Aorta (tissue), 5 donors: ENCODE measurements at regions not wholly inside any gene's neighbourhood (a gene's known extent, or its start where the extent isn't known, plus 50 kb on each side); places are given as distances from the start of the nearest gene placed in this dataset.
"Not testable (repeated sequence)": the region's sequence is repeated elsewhere in the genome, so short reads cannot be mapped to it uniquely, and the experiment has no call there.

Experiments
- ATAC-seq: fragments of 200-7000 bp; cut with Tn5 transposase; one replicate; pipeline ENCODE4 v1.9.1; 2022; ENCODE audit warnings: moderate library complexity; ENCODE audit not compliant: low FRiP score
- DNase-seq, 2 donors: peaks; one replicate each; pipeline ENCODE4 v3.0.0-alpha.2; 2020
- H3K27ac ChIP-seq, 2 donors: one replicate each; pipeline ENCODE4 v1.5.1; 2013; ENCODE audit warnings: low read length in 2 of 2, mild to moderate bottlenecking in 2 of 2, moderate library complexity in 2 of 2, control low read depth in 1 of 2, inconsistent platforms in 1 of 2, low read depth in 1 of 2
- H3K27me3 ChIP-seq, 2 donors: one replicate each; pipeline ENCODE4 v1.6.1; 2013; ENCODE audit warnings: control low read depth in 1 of 2, low read length in 1 of 2, mild to moderate bottlenecking in 1 of 2, moderate library complexity in 1 of 2; ENCODE audit not compliant: insufficient read depth in 2 of 2, control insufficient read depth in 1 of 2
- H3K36me3 ChIP-seq, 2 donors: one replicate each; pipeline ENCODE4 v1.6.1; 2013; ENCODE audit warnings: control low read depth in 1 of 2, low read length in 1 of 2, mild to moderate bottlenecking in 1 of 2; ENCODE audit not compliant: insufficient read depth in 2 of 2, control insufficient read depth in 1 of 2
- H3K4me1 ChIP-seq, 2 donors: one replicate each; pipeline ENCODE4 v1.6.1; 2013; ENCODE audit warnings: low read length in 2 of 2, control low read depth in 1 of 2, mild to moderate bottlenecking in 1 of 2, moderate library complexity in 1 of 2; ENCODE audit not compliant: insufficient read depth in 2 of 2, control insufficient read depth in 1 of 2
- H3K4me3 ChIP-seq, 2 donors: one replicate each; pipeline ENCODE4 v1.5.1; 2013; ENCODE audit warnings: low read length in 2 of 2, control low read depth in 1 of 2, mild to moderate bottlenecking in 1 of 2
- H3K9me3 ChIP-seq: one replicate; pipeline ENCODE4 v1.6.1; 2013; ENCODE audit warnings: mild to moderate bottlenecking, low read length; ENCODE audit not compliant: control insufficient read depth
- WGBS, 2 donors: extraction: QIAGEN DNeasy Blood & Tissue Kit; methylation state at CpG; one replicate each; pipeline ENCODE4 v1.1.7; 2013; 5-methylcytosine and 5-hydroxymethylcytosine counted together
- intact Hi-C, 2 donors: fragments of 100-400 bp; cut with DNase I; formaldehyde crosslinking; loops; one replicate each; pipeline versions ENCODE4 v1.14.2 to v1.15.0; 2022
- donor health status: healthy with polysubstance abuse.
- donor health status: Bipolar disorder and iron deficiency.
- donor health status: DM: no; HTN: no; CAD: no.
- donor health status: DM: no; HTN: no; CAD: no.
- donor health status: DM: yes; HTN: yes; CAD: no.

GRCh38 chr3:5498981-5499380 lies 311.5 kb downstream of the EDEM1 start:
- Histone ChIP-seq H3K9me3 (no peaks in the 10 kb centered on the region), H3K4me1 (peaks cover 2 to 4% of the 10 kb centered on the region in 2 donors), H3K27me3 (peaks cover 0 to 2% of the 10 kb centered on the region in 2 donors), H3K27ac (no peak overlapping the region), H3K36me3 (no peaks in the 10 kb centered on the region), H3K4me3 (no peak overlapping the region)
- 90 to 91% methylated on average over 2 of the region's 2 CpGs for WGBS, 2 donors
- no peak for DNase-seq
- no peak for ATAC-seq
- intact Hi-C loops, result no loop called here

- intact Hi-C loops, result no loop called here
- no peak for DNase-seq
- Histone ChIP-seq H3K27ac (no peak overlapping the region), H3K36me3 (no peaks in the 10 kb centered on the region), H3K9me3 (no peaks in the 10 kb centered on the region), H3K4me1 (peaks cover 2 to 4% of the 10 kb centered on the region in 2 donors), H3K4me3 (no peak overlapping the region), H3K27me3 (peaks cover 0 to 2% of the 10 kb centered on the region in 2 donors)
- WGBS, 2 donors, result 24 to 35% methylated on average over 1 of the region's 1 CpG
- ATAC-seq, result no peak
These were observed 311.9 kb downstream of the EDEM1 start for GRCh38 chr3:5499404-5499803.

DNA sequence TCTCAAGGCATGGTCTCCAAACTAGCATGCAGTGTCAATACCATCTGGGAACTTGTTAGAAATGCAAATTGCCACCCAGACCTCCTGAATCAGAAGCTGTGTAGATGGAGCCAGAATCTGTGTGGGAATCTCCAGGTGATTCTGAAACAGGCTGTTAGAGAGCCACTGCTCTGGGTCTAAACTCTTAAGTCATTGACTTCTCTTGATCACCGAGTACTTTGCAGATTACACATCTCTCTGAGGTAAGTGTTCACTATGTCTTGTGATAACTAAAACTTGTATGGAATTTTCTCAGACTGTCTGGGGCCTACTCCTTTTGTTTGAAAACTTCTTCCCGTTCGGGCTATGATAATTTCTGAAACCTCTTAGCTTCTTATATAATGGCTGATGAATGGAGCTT lies 315.6 kb downstream of the EDEM1 start:
- WGBS, 2 donors, result 83% methylated on average over 3 of the region's 3 CpGs
- no peaks in the 10 kb centered on the region for H3K36me3 ChIP-seq

GRCh38 chr3:5504135-5504534 lies 316.6 kb downstream of the EDEM1 start:
- Histone ChIP-seq H3K9me3 (peaks cover 2% of the 10 kb centered on the region), H3K4me1 (peaks cover 2 to 4% of the 10 kb centered on the region in 2 donors), H3K27ac (no peak overlapping the region), H3K27me3 (peaks cover 0 to 2% of the 10 kb centered on the region in 2 donors), H3K36me3 (no peaks in the 10 kb centered on the region), H3K4me3 (no peak overlapping the region)
- 69 to 71% methylated on average over 5 of the region's 5 CpGs for WGBS, 2 donors
- intact Hi-C loops, result no loop called here
- ATAC-seq, result no peak
- no peak for DNase-seq

More for the DNA sequence above, 315.6 kb downstream of the EDEM1 start:
- DNase-seq (no peak), ATAC-seq (no peak)
- intact Hi-C loops, result no loop called here
- Histone ChIP-seq H3K9me3 (no peaks in the 10 kb centered on the region), H3K4me3 (no peak overlapping the region), H3K4me1 (peaks cover 2 to 4% of the 10 kb centered on the region in 2 donors), H3K27ac (no peak overlapping the region), H3K27me3 (peaks cover 0 to 2% of the 10 kb centered on the region in 2 donors)

DNA sequence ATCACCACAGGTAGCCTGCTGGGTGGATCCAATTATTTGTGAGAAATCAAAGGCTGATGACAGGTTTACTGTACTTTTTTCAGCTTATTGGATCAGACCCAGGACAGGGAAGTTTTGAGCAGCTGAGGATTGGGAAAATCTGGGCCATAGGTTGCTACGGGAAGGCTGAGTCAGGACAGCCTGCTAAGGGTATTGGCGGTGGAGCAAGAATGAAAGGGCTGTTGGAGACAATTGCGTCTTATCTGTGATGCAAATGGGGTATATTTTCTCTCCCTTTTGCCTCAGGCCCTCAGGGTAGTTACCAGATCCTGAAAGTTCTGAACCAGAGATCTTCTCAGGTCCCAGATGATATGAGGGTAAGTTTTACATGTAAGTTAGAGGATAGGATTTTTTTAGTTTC lies 317.7 kb downstream of the EDEM1 start:
- peaks cover 0 to 2% of the 10 kb centered on the region in 2 donors for H3K27me3 ChIP-seq
- H3K4me3 ChIP-seq, result no peak overlapping the region
- ATAC-seq (no peak), DNase-seq (no peak)
- no peak overlapping the region for H3K27ac ChIP-seq
- intact Hi-C loops, result no loop called here
- no peaks in the 10 kb centered on the region for H3K36me3 ChIP-seq
- 82% methylated on average over 3 of the region's 3 CpGs for WGBS, 2 donors
- peaks cover 3% of the 10 kb centered on the region for H3K9me3 ChIP-seq
- H3K4me1 ChIP-seq, result no peaks in the 10 kb centered on the region

DNA sequence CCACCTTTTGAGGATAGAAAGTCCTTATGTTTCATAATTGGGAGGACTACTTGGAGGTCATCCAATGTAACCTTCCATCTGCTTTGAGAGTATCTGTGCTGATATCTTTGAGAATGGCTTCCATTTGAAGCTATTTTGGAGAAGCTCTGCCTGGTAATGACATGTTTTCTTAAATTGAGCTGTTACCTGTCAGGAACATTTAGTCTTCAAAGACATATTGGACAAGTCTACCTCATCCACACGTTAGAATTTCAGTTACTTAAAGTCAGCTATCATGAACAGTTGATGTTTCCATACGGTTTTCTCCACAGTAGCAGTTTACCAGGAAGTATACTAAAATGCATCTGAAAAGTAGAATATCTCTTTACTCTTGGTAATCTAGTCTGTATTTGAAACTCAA lies 318.5 kb downstream of the EDEM1 start:
- ATAC-seq, result no peak
- Histone ChIP-seq H3K27ac (no peak overlapping the region), H3K36me3 (no peaks in the 10 kb centered on the region), H3K4me3 (no peak overlapping the region), H3K4me1 (no peaks in the 10 kb centered on the region), H3K9me3 (peaks cover 5% of the 10 kb centered on the region), H3K27me3 (peaks cover 0 to 2% of the 10 kb centered on the region in 2 donors)
- no peak for DNase-seq
- WGBS, 2 donors, result 57 to 68% methylated on average over 2 of the region's 2 CpGs
- intact Hi-C loops, result no loop called here

- H3K27ac ChIP-seq, intact Hi-C loops, ATAC-seq, H3K9me3 ChIP-seq, H3K27me3 ChIP-seq, H3K4me3 ChIP-seq, H3K36me3 ChIP-seq, H3K4me1 ChIP-seq, DNase-seq: not testable (repeated sequence)
- WGBS, 2 donors, result 76 to 79% methylated on average over 3 of the region's 3 CpGs
These were observed 321.4 kb downstream of the EDEM1 start for GRCh38 chr3:5508860-5509259.

DNA sequence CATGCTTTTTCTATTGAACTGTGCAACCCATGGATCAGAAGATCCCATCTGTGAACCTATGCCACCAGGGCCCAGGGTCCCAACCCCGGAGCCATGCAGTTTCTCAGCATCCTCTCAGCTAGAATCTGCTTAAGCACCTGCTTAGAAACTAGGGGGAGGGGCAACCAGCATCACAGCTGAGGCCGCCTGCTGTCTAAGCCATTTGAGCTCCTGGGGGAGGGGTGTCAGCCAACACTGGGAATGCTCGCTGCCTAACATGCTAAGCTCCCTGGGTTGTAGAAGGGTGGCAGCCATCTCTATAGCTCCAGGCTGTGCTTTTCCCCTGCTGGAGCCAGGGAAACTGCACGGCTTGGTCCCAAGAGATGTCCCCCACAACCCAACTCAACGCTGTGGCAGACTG lies 322.8 kb downstream of the EDEM1 start:
- H3K4me3 ChIP-seq, result no peak overlapping the region
- no peaks in the 10 kb centered on the region for H3K36me3 ChIP-seq
- WGBS, 2 donors, result 78 to 87% methylated on average over 5 of the region's 5 CpGs
- H3K9me3 ChIP-seq, result peaks cover 5% of the 10 kb centered on the region
- H3K27me3 ChIP-seq, result no peaks in the 10 kb centered on the region
- H3K27ac ChIP-seq, result no peak overlapping the region
- ATAC-seq (no peak), DNase-seq (no peak)
- intact Hi-C loops, result no loop called here
- no peaks in the 10 kb centered on the region for H3K4me1 ChIP-seq

GRCh38 chr3:5517921-5518320 lies 330.4 kb downstream of the EDEM1 start:
- 90 to 93% methylated on average over 4 of the region's 4 CpGs for WGBS, 2 donors
- H3K36me3 ChIP-seq, result no peaks in the 10 kb centered on the region
- no peak for ATAC-seq
- DNase-seq, result no peak
- H3K4me3 ChIP-seq, result no peak overlapping the region
- H3K9me3 ChIP-seq, result no peaks in the 10 kb centered on the region
- no peaks in the 10 kb centered on the region for H3K4me1 ChIP-seq
- H3K27me3 ChIP-seq, result no peaks in the 10 kb centered on the region
- intact Hi-C loops, result no loop called here
- H3K27ac ChIP-seq, result no peak overlapping the region
